Right atrium auricular region (tissue), 2 donors: ENCODE measurements at regions not wholly inside any gene's neighbourhood (a gene's known extent, or its start where the extent isn't known, plus 50 kb on each side); places are given as distances from the start of the nearest gene placed in this dataset.

Source experiments
- DNase-seq: peaks from one replicate; pipeline ENCODE4 v3.0.0-alpha.2; 2019; ENCODE audit warnings: low spot score
- H3K27ac ChIP-seq, 2 donors: fragments of 200-600 bp; sonication (generic); 1 replicate in 1 of 2; 2 replicates in 1 of 2; pipeline ENCODE4 v1.5.1; 2016 to 2019
- H3K27me3 ChIP-seq, 2 donors: fragments of 200-600 bp; sonication (generic); one replicate each; pipeline versions ENCODE4 v1.5.1 to v1.6.0; 2017 to 2019
- H3K36me3 ChIP-seq: fragments of 200-600 bp; sonication (generic); one replicate; pipeline ENCODE4 v1.5.1; 2016
- H3K4me1 ChIP-seq, 2 donors: fragments of 200-600 bp; sonication (generic); one replicate each; pipeline versions ENCODE4 v1.5.1 to v1.6.0; 2017 to 2019
- H3K4me3 ChIP-seq, 2 donors: fragments of 200-600 bp; sonication (generic); 1 replicate in 1 of 2; 2 replicates in 1 of 2; pipeline ENCODE4 v1.5.1; 2017 to 2019; ENCODE audit warnings: mild to moderate bottlenecking in 1 of 2, moderate library complexity in 1 of 2
- H3K9me3 ChIP-seq, 2 donors: fragments of 200-600 bp; sonication (generic); one replicate each; pipeline ENCODE4 v1.5.1; 2019
- CTCF ChIP-seq, 2 donors: fragments of 200-600 bp; sonication (generic); IDR thresholded peaks; one replicate each; pipeline ENCODE4 v1.5.1; 2019; ENCODE audit warnings: antibody characterized with exemption in 2 of 2

- TF ChIP-seq CTCF (IDR thresholded peaks at IDR 0.05) = no peak
- Histone ChIP-seq H3K36me3 (no peaks in the 10 kb centered on the region), H3K27ac (no peak overlapping the region)
Observed at GRCh38 chr2:18484625-18485024, 75.8 kb downstream of the RDH14 start.

GRCh38 chr2:18483896-18484295, 76.6 kb downstream of the RDH14 start:
- no peak overlapping the region for H3K27ac ChIP-seq
- no peak for TF ChIP-seq CTCF (IDR thresholded peaks at IDR 0.05)
- no peaks in the 10 kb centered on the region for H3K9me3 ChIP-seq
- H3K36me3 ChIP-seq = no peaks in the 10 kb centered on the region
- H3K4me1 ChIP-seq = peaks cover 0 to 13% of the 10 kb centered on the region in 2 donors
- no peak for DNase-seq
- no peaks in the 10 kb centered on the region for H3K27me3 ChIP-seq
- H3K4me3 ChIP-seq = no peak overlapping the region

More at GRCh38 chr2:18484625-18485024, 75.8 kb downstream of the RDH14 start:
- no peak for DNase-seq
- Histone ChIP-seq H3K4me3 (no peak overlapping the region), H3K4me1 (peaks cover 0 to 9% of the 10 kb centered on the region in 2 donors), H3K9me3 (no peaks in the 10 kb centered on the region), H3K27me3 (no peaks in the 10 kb centered on the region)

- no peaks in the 10 kb centered on the region for H3K9me3 ChIP-seq
- H3K4me3 ChIP-seq = no peak overlapping the region
- no peaks in the 10 kb centered on the region for H3K36me3 ChIP-seq
- no peak overlapping the region for H3K27ac ChIP-seq
- H3K4me1 ChIP-seq = peaks cover 0 to 13% of the 10 kb centered on the region in 2 donors
- H3K27me3 ChIP-seq = no peaks in the 10 kb centered on the region
- no peak for TF ChIP-seq CTCF (IDR thresholded peaks at IDR 0.05)
- no peak for DNase-seq
Observed at GRCh38 chr2:18482666-18483065, 77.8 kb downstream of the RDH14 start.

GRCh38 chr2:18479947-18480369, 80.5 kb downstream of the RDH14 start:
- Histone ChIP-seq H3K27me3 (no peaks in the 10 kb centered on the region), H3K9me3 (no peaks in the 10 kb centered on the region), H3K27ac (no peak overlapping the region), H3K4me3 (no peak overlapping the region), H3K36me3 (no peaks in the 10 kb centered on the region), H3K4me1 (peaks cover 0 to 13% of the 10 kb centered on the region in 2 donors)
- no peak for TF ChIP-seq CTCF (IDR thresholded peaks at IDR 0.05)
- no peak for DNase-seq

- DNase-seq = no peak
- TF ChIP-seq CTCF (IDR thresholded peaks at IDR 0.05) = no peak
- H3K36me3 ChIP-seq = no peaks in the 10 kb centered on the region
Observed at GRCh38 chr2:18477293-18477692, 83.2 kb downstream of the RDH14 start.

GRCh38 chr2:18476484-18476883, 84.0 kb downstream of the RDH14 start:
- H3K36me3 ChIP-seq = no peaks in the 10 kb centered on the region
- peaks cover 0 to 33% of the 10 kb centered on the region in 2 donors for H3K4me1 ChIP-seq
- H3K27me3 ChIP-seq = no peaks in the 10 kb centered on the region
- no peak overlapping the region for H3K27ac ChIP-seq
- no peak for TF ChIP-seq CTCF (IDR thresholded peaks at IDR 0.05)
- no peak overlapping the region for H3K4me3 ChIP-seq
- no peaks in the 10 kb centered on the region for H3K9me3 ChIP-seq
- DNase-seq = no peak

More at GRCh38 chr2:18477293-18477692, 83.2 kb downstream of the RDH14 start:
- Histone ChIP-seq H3K27me3 (no peaks in the 10 kb centered on the region), H3K4me3 (no peak overlapping the region), H3K4me1 (peaks cover 0 to 33% of the 10 kb centered on the region in 2 donors), H3K9me3 (no peaks in the 10 kb centered on the region), H3K27ac (no peak overlapping the region)
